Cardiac septum (tissue), 1 donor: ENCODE measurements at regions not wholly inside any gene's neighbourhood (a gene's known extent, or its start where the extent isn't known, plus 50 kb on each side); places are given as distances from the start of the nearest gene placed in this dataset.

ENCODE experiments used
- DNase-seq: peaks from one replicate; pipeline ENCODE4 v3.0.0-alpha.2; 2020; ENCODE audit warnings: low spot score
- intact Hi-C: fragments of 100-400 bp; cut with DNase I; formaldehyde crosslinking; loops from one replicate; pipeline ENCODE4 v1.14.0; 2022
- donor health status: DM: no; HTN: no; CAD: no.

GRCh38 chr18:76657911-76658470, 162.9 kb upstream of the ZNF516 start:
- intact Hi-C loops, result no loop called here
- no peak for DNase-seq

GRCh38 chr18:76656925-76657827, 162.1 kb upstream of the ZNF516 start:
- DNase-seq, result no peak
- intact Hi-C loops, result no loop called here

- intact Hi-C loops, result no loop called here
- no peak for DNase-seq
Measured at GRCh38 chr18:76654577-76654976, 159.5 kb upstream of the ZNF516 start.

- intact Hi-C loops, result no loop called here
- no peak for DNase-seq
Measured at GRCh38 chr18:76647322-76647721, 152.3 kb upstream of the ZNF516 start.

GRCh38 chr18:76644580-76644979, 149.5 kb upstream of the ZNF516 start:
- intact Hi-C loops, result no loop called here
- no peak for DNase-seq

- intact Hi-C loops, result no loop called here
- DNase-seq, result no peak
Measured at GRCh38 chr18:76643996-76644395, 149.0 kb upstream of the ZNF516 start.

GRCh38 chr18:76643199-76643598, 148.2 kb upstream of the ZNF516 start:
- intact Hi-C loops, result no loop called here
- DNase-seq, result no peak

- DNase-seq, result no peak
- intact Hi-C loops, result no loop called here
Measured at GRCh38 chr18:76640438-76640837, 145.4 kb upstream of the ZNF516 start.

- no peak for DNase-seq
- intact Hi-C loops, result no loop called here
Measured at GRCh38 chr18:76634564-76634963, 139.5 kb upstream of the ZNF516 start.

GRCh38 chr18:76633588-76634269, 138.7 kb upstream of the ZNF516 start:
- intact Hi-C loops, result no loop called here

GRCh38 chr18:76627444-76627843, 132.4 kb upstream of the ZNF516 start:
- DNase-seq, result no peak
- intact Hi-C loops, result no loop called here

More at GRCh38 chr18:76633588-76634269, 138.7 kb upstream of the ZNF516 start:
- no peak for DNase-seq

- DNase-seq, result no peak
- intact Hi-C loops, result no loop called here
Measured at GRCh38 chr18:76626991-76627390, 131.9 kb upstream of the ZNF516 start.

- intact Hi-C loops, result loop anchor here (5.0 kb wide), 2 partner anchors 210 to 225 kb away; no protein-coding TSS in a partner anchor
- no peak for DNase-seq
Measured at GRCh38 chr18:76622651-76623050, 127.6 kb upstream of the ZNF516 start.

- intact Hi-C loops, result loop anchor here (5.0 kb wide), 2 partner anchors 210 to 225 kb away; no protein-coding TSS in a partner anchor
- DNase-seq, result no peak
Measured at GRCh38 chr18:76621782-76622495, 126.9 kb upstream of the ZNF516 start.

GRCh38 chr18:76621226-76621625, 126.2 kb upstream of the ZNF516 start:
- no peak for DNase-seq
- intact Hi-C loops, result loop anchor here (5.0 kb wide), 2 partner anchors 209 to 224 kb away; no protein-coding TSS in a partner anchor

- DNase-seq, result peak; percentile 84
- intact Hi-C loops, result loop anchor here (5.0 kb wide), 2 partner anchors 208 to 223 kb away; no protein-coding TSS in a partner anchor
Measured at GRCh38 chr18:76620321-76621170, 125.5 kb upstream of the ZNF516 start.

- intact Hi-C loops, result loop anchor here (5.0 kb wide), 2 partner anchors 207 to 222 kb away; no protein-coding TSS in a partner anchor
- DNase-seq, result peak; percentile 82
Measured at GRCh38 chr18:76619621-76620315, 124.7 kb upstream of the ZNF516 start.

- DNase-seq, result no peak
- intact Hi-C loops, result no loop called here
Measured at GRCh38 chr18:76619261-76619620, 124.2 kb upstream of the ZNF516 start.
